Fibroblast of lung (primary cell): ENCODE measurements at regions not wholly inside any gene's neighbourhood (a gene's known extent, or its start where the extent isn't known, plus 50 kb on each side); places are given as distances from the start of the nearest gene placed in this dataset.

ENCODE experiments used
- CTCF ChIP-seq, 2 donors: IDR thresholded peaks in 1 of 2; conservative IDR thresholded peaks in 1 of 2; 1 replicate in 1 of 2; 2 replicates in 1 of 2; pipeline ENCODE4 v1.5.1; 2011 to 2012; ENCODE audit warnings: low read length in 2 of 2, control low read depth in 1 of 2, inconsistent platforms in 1 of 2, low read depth in 1 of 2, mild to moderate bottlenecking in 1 of 2
- EZH2 ChIP-seq: IDR thresholded peaks from 2 replicates; pipeline ENCODE4 v1.5.1; 2012; ENCODE audit warnings: low read length, control low read depth, mild to moderate bottlenecking; ENCODE audit errors: missing control alignments

GRCh38 chr1:229839800-229840199, 213.8 kb downstream of the URB2 start:
- no peak for TF ChIP-seq CTCF (conservative IDR thresholded peaks at IDR 0.05 in 1 of 2, IDR thresholded peaks at IDR 0.05 in 1 of 2; ENCODE audit: low read depth in 1 of 2, low read length in 2 of 2)
- TF ChIP-seq EZH2: no peak
